Spleen (tissue), 11 donors: ENCODE measurements at regions not wholly inside any gene's neighbourhood (a gene's known extent, or its start where the extent isn't known, plus 50 kb on each side); places are given as distances from the start of the nearest gene placed in this dataset.

ENCODE experiments used
- DNase-seq: peaks from one replicate; pipeline ENCODE4 v3.0.0-alpha.2; 2020
- H3K27ac ChIP-seq, 8 donors: fragments of 200-600 bp; sonication (generic) in 7 of 8; 1 replicate in 4 of 8; 2 replicates in 4 of 8; pipeline versions ENCODE4 v1.5.0 to v1.8.0; 2016 to 2021; ENCODE audit warnings: inconsistent platforms in 4 of 8, mild to moderate bottlenecking in 4 of 8, moderate library complexity in 1 of 8
- H3K27me3 ChIP-seq, 7 donors: fragments of 200-600 bp; sonication (generic) in 6 of 7; replicated peaks in 1 of 7; 1 replicate in 4 of 7; 2 replicates in 3 of 7; pipeline versions ENCODE4 v1.5.0 to v1.8.0; 2016 to 2021; ENCODE audit warnings: inconsistent platforms in 3 of 7, mild to moderate bottlenecking in 1 of 7
- H3K36me3 ChIP-seq, 6 donors: fragments of 200-600 bp; sonication (generic) in 5 of 6; 1 replicate in 4 of 6; 2 replicates in 2 of 6; pipeline versions ENCODE4 v1.5.0 to v1.8.0; 2016 to 2021; ENCODE audit warnings: inconsistent platforms in 2 of 6
- H3K4me1 ChIP-seq, 6 donors: fragments of 200-600 bp; sonication (generic) in 5 of 6; 1 replicate in 3 of 6; 2 replicates in 3 of 6; pipeline versions ENCODE4 v1.5.0 to v1.8.0; 2016 to 2021; ENCODE audit warnings: inconsistent platforms in 3 of 6
- H3K4me3 ChIP-seq, 8 donors: fragments of 200-600 bp; sonication (generic) in 7 of 8; 1 replicate in 4 of 8; 2 replicates in 4 of 8; pipeline versions ENCODE4 v1.5.0 to v1.8.0; 2016 to 2021; ENCODE audit warnings: inconsistent platforms in 4 of 8, mild to moderate bottlenecking in 4 of 8, moderate library complexity in 2 of 8
- H3K9me3 ChIP-seq, 8 donors: fragments of 200-600 bp; sonication (generic) in 7 of 8; 1 replicate in 4 of 8; 2 replicates in 4 of 8; pipeline versions ENCODE4 v1.5.0 to v1.8.0; 2016 to 2021; ENCODE audit warnings: inconsistent platforms in 4 of 8
- CTCF ChIP-seq, 11 experiments: fragments of 200-600 bp in 7 of 11; fragments of 450-650 bp in 4 of 11; sonication (generic) in 4 of 11; IDR thresholded peaks in 8 of 11; conservative IDR thresholded peaks in 3 of 11; 1 replicate in 7 of 11; 2 replicates in 4 of 11; pipeline versions ENCODE4 v1.4.0 to v1.8.0; 2016 to 2021; ENCODE audit warnings: antibody characterized with exemption in 11 of 11, inconsistent platforms in 4 of 11, mild to moderate bottlenecking in 1 of 11
- POLR2A ChIP-seq, 3 donors: fragments of 450-650 bp; IDR thresholded peaks; one replicate each; pipeline ENCODE4 v1.5.1; 2017; ENCODE audit warnings: antibody characterized with exemption in 3 of 3, mild to moderate bottlenecking in 1 of 3
- POLR2AphosphoS5 ChIP-seq, 3 donors: sonication (generic); formaldehyde crosslinking; IDR thresholded peaks; one replicate each; pipeline ENCODE4 v1.5.1; 2017; ENCODE audit warnings: antibody characterized with exemption in 3 of 3
- WGBS, 5 donors: extraction: QIAGEN DNeasy Blood & Tissue Kit in 3 of 5; methylation state at CpG; one replicate each; pipeline versions ENCODE4 v1.1.5 to v1.1.7; 2013 to 2018; 5-methylcytosine and 5-hydroxymethylcytosine counted together
- intact Hi-C: fragments of 100-400 bp; cut with DNase I; formaldehyde crosslinking; loops from one replicate; pipeline ENCODE4 v1.15.0; 2023; ENCODE audit warnings: low total_unique reads
- donor health status: healthy with polysubstance abuse.
- donor health status: DM: no; HTN: no; CAD: no; lungs with moderate emphysema.
- donor health status: DM: no; HTN: no; CAD: no.
- donor health status: Bipolar disorder and iron deficiency.
- donor health status: healthy.
- donor health status: DM: no; HTN: no; CAD: no.
- donor health status: DM: yes; HTN: yes; CAD: no.

- Histone ChIP-seq H3K27ac (no peak overlapping the region), H3K27me3 (no peaks in the 10 kb centered on the region), H3K9me3 (peaks cover 0 to 21% (median 15%) of the 10 kb centered on the region in 8 donors), H3K36me3 (no peaks in the 10 kb centered on the region), H3K4me1 (no peaks in the 10 kb centered on the region), H3K4me3 (no peak overlapping the region)
- TF ChIP-seq POLR2AphosphoS5 (IDR thresholded peaks at IDR 0.05), result no peak
- TF ChIP-seq CTCF (IDR thresholded peaks at IDR 0.05 in 8 of 11, conservative IDR thresholded peaks at IDR 0.05 in 3 of 11), result no peak
- TF ChIP-seq POLR2A (IDR thresholded peaks at IDR 0.05), result no peak
- WGBS, 5 donors, result 89 to 94% (median 92%) methylated on average over 4 of the region's 4 CpGs
- intact Hi-C loops, result no loop called here
- DNase-seq, result no peak
Observed at GRCh38 chr6:147802459-147802858, 294.0 kb downstream of the SAMD5 start.

GRCh38 chr6:147805155-147805554 is 296.7 kb downstream of the SAMD5 start:
- no peaks in the 10 kb centered on the region for H3K36me3 ChIP-seq
- DNase-seq, result no peak
- no peaks in the 10 kb centered on the region for H3K4me1 ChIP-seq
- no peak overlapping the region for H3K4me3 ChIP-seq
- H3K27ac ChIP-seq, result no peak overlapping the region
- H3K9me3 ChIP-seq, result peaks cover 0 to 21% (median 15%) of the 10 kb centered on the region in 8 donors
- no peaks in the 10 kb centered on the region for H3K27me3 ChIP-seq
- intact Hi-C loops, result no loop called here
- WGBS, 5 donors, result 65 to 86% (median 69%) methylated on average over 1 of the region's 1 CpG
- no peak for TF ChIP-seq POLR2A (IDR thresholded peaks at IDR 0.05)
- no peak for TF ChIP-seq POLR2AphosphoS5 (IDR thresholded peaks at IDR 0.05)
- no peak for TF ChIP-seq CTCF (IDR thresholded peaks at IDR 0.05 in 8 of 11, conservative IDR thresholded peaks at IDR 0.05 in 3 of 11)

GRCh38 chr6:147806697-147807096 is 298.2 kb downstream of the SAMD5 start:
- Histone ChIP-seq H3K4me3 (no peak overlapping the region), H3K27ac (no peak overlapping the region), H3K4me1 (no peaks in the 10 kb centered on the region), H3K9me3 (peaks cover 0 to 21% (median 15%) of the 10 kb centered on the region in 8 donors), H3K27me3 (no peaks in the 10 kb centered on the region), H3K36me3 (no peaks in the 10 kb centered on the region)
- no peak for DNase-seq
- intact Hi-C loops, result no loop called here
- TF ChIP-seq POLR2AphosphoS5 (IDR thresholded peaks at IDR 0.05) (no peak), CTCF (IDR thresholded peaks at IDR 0.05 in 8 of 11, conservative IDR thresholded peaks at IDR 0.05 in 3 of 11) (no peak), POLR2A (IDR thresholded peaks at IDR 0.05) (no peak)
- 90 to 100% (median 91%) methylated on average over 1 of the region's 1 CpG for WGBS, 5 donors

- intact Hi-C loops, result no loop called here
- Histone ChIP-seq H3K9me3 (peaks cover 0 to 21% (median 15%) of the 10 kb centered on the region in 8 donors), H3K36me3 (no peaks in the 10 kb centered on the region), H3K27me3 (no peaks in the 10 kb centered on the region), H3K27ac (no peak overlapping the region), H3K4me3 (no peak overlapping the region), H3K4me1 (no peaks in the 10 kb centered on the region)
- DNase-seq, result no peak
- 46 to 66% (median 58%) methylated on average over 4 of the region's 4 CpGs for WGBS, 5 donors
- no peak for TF ChIP-seq CTCF (IDR thresholded peaks at IDR 0.05 in 8 of 11, conservative IDR thresholded peaks at IDR 0.05 in 3 of 11)
- TF ChIP-seq POLR2A (IDR thresholded peaks at IDR 0.05), result no peak
- TF ChIP-seq POLR2AphosphoS5 (IDR thresholded peaks at IDR 0.05), result no peak
Observed at GRCh38 chr6:147808640-147809039, 300.1 kb downstream of the SAMD5 start.
